ENCODE measurements at regions not wholly inside any gene's neighbourhood (a gene's known extent, or its start where the extent isn't known, plus 50 kb on each side); places are given as distances from the start of the nearest gene placed in this dataset.

DNA sequence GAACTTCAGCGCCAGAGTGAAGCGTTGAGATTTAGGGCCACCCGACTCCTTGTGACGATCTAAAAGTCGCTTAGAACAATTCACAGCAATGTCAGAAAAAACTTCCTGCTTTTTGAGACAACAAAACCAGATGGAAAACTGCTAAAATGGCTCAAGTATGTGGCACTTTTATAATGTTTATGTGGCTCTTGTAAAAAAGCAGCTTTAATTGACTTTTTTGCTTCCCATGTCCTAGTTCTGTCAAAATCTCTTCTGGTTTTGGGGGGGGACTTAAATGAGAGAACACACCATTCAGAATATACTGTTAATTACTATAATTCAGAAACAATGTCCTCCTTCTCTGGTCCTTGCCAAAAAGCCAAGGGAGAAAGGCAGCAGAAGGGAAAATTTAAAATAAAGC lies 154.7 kb upstream of the LSM14A start:
- TF ChIP-seq CTCF (IDR thresholded peaks at IDR 0.05) = no peak
- no peak for TF ChIP-seq EP300 (IDR thresholded peaks at IDR 0.05)
- no peak for TF ChIP-seq POLR2A (IDR thresholded peaks at IDR 0.05)

Data from stomach (tissue), 4 donors.